ENCODE measurements at regions not wholly inside any gene's neighbourhood (a gene's known extent, or its start where the extent isn't known, plus 50 kb on each side); places are given as distances from the start of the nearest gene placed in this dataset.

DNA sequence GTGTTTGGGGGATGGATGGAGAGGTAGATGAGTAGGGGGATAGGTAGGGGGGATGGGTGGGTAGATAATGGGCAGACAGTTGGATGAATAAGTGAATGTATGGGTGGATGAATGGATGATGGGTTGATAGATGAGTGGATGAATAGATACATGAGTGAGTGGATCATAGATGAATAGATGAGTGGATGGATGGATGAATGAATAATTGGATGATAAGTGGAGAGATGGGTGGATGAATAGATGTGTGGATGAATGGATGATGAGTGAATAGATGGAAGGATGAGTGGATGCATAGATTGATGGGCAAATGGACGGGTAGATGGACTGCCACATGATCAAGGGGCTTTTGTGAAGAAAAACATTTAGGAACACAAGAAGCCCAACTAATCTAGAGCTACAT, 133.3 kb upstream of the F3 start:
- H3K36me3 ChIP-seq (ENCODE audit: control insufficient read depth, insufficient read depth, low read length) = no peaks in the 10 kb centered on the region
- H3K27me3 ChIP-seq (ENCODE audit: control insufficient read depth, insufficient read depth, low read length) = no peaks in the 10 kb centered on the region
- no TSS peak for BruUV-seq (replicated peaks)
- DNase-seq (ENCODE audit: low read depth, low spot score) (no peak), ATAC-seq (no peak)
- H3K27ac ChIP-seq (ENCODE audit: low read length) = no peak overlapping the region
- H3K9me3 ChIP-seq (ENCODE audit: control insufficient read depth, insufficient read depth, low read depth, low read length) = no peaks in the 10 kb centered on the region
- no peak for TF ChIP-seq POLR2AphosphoS5 (IDR thresholded peaks at IDR 0.05; ENCODE audit: low read depth, low read length)
- TF ChIP-seq TCF7L2 (IDR thresholded peaks at IDR 0.05; ENCODE audit: low read depth, low read length) = no peak
- no peak for TF ChIP-seq REST (IDR thresholded peaks at IDR 0.05; ENCODE audit: insufficient read depth in 1 of 2, low read depth in 2 of 2, low read length in 1 of 2)
- TF ChIP-seq, protein P1, sequence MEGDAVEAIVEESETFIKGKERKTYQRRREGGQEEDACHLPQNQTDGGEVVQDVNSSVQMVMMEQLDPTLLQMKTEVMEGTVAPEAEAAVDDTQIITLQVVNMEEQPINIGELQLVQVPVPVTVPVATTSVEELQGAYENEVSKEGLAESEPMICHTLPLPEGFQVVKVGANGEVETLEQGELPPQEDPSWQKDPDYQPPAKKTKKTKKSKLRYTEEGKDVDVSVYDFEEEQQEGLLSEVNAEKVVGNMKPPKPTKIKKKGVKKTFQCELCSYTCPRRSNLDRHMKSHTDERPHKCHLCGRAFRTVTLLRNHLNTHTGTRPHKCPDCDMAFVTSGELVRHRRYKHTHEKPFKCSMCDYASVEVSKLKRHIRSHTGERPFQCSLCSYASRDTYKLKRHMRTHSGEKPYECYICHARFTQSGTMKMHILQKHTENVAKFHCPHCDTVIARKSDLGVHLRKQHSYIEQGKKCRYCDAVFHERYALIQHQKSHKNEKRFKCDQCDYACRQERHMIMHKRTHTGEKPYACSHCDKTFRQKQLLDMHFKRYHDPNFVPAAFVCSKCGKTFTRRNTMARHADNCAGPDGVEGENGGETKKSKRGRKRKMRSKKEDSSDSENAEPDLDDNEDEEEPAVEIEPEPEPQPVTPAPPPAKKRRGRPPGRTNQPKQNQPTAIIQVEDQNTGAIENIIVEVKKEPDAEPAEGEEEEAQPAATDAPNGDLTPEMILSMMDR (IDR thresholded peaks at IDR 0.05) = no peak
- TF ChIP-seq SIN3A (IDR thresholded peaks at IDR 0.05; ENCODE audit: borderline replicate concordance, insufficient read depth, low read depth, low read length) = no peak
- no peak overlapping the region for H3K4me3 ChIP-seq (ENCODE audit: low read depth in 2 of 2, low read length in 2 of 2)
- POLR2A ChIA-PET = no interaction called here
- H3K4me1 ChIP-seq (ENCODE audit: control insufficient read depth, insufficient read depth, low read length) = no peaks in the 10 kb centered on the region
- CTCF ChIA-PET = no interaction called here
- intact Hi-C loops (cut with micrococcal nuclease; ENCODE audit: unreplicated experiment) = no loop called here
- in situ Hi-C loops (cut with HindIII; ENCODE audit: low pct_unique_long_range_greater_than_20kb, low sequenced_read_pairs) = no loop called here

- in situ Hi-C loops (cut with HindIII; ENCODE audit: low pct_unique_long_range_greater_than_20kb, low sequenced_read_pairs) (no loop called here), intact Hi-C loops (cut with micrococcal nuclease; ENCODE audit: unreplicated experiment) (loop anchor here (2.0 kb wide), 1 partner anchor 40 kb away; no protein-coding TSS in a partner anchor)
- Histone ChIP-seq H3K36me3 (ENCODE audit: control insufficient read depth, insufficient read depth, low read length) (no peaks in the 10 kb centered on the region), H3K27me3 (ENCODE audit: control insufficient read depth, insufficient read depth, low read length) (no peaks in the 10 kb centered on the region), H3K4me1 (ENCODE audit: control insufficient read depth, insufficient read depth, low read length) (no peaks in the 10 kb centered on the region), H3K9me3 (ENCODE audit: control insufficient read depth, insufficient read depth, low read depth, low read length) (no peaks in the 10 kb centered on the region), H3K27ac (ENCODE audit: low read length) (no peak overlapping the region), H3K4me3 (ENCODE audit: low read depth in 2 of 2, low read length in 2 of 2) (no peak overlapping the region)
- ChIA-PET CTCF (no interaction called here), POLR2A (no interaction called here)
- TF ChIP-seq TCF7L2 (IDR thresholded peaks at IDR 0.05; ENCODE audit: low read depth, low read length) (no peak), REST (IDR thresholded peaks at IDR 0.05; ENCODE audit: insufficient read depth in 1 of 2, low read depth in 2 of 2, low read length in 1 of 2) (no peak), SIN3A (IDR thresholded peaks at IDR 0.05; ENCODE audit: borderline replicate concordance, insufficient read depth, low read depth, low read length) (no peak), POLR2AphosphoS5 (IDR thresholded peaks at IDR 0.05; ENCODE audit: low read depth, low read length) (no peak)
- TF ChIP-seq, protein P1 (IDR thresholded peaks at IDR 0.05) = no peak
- no peak for DNase-seq (ENCODE audit: low read depth, low spot score)
- no peak for ATAC-seq
- BruUV-seq (replicated peaks) = no TSS peak
Measured at GRCh38 chr1:94672934-94673333, 131.4 kb upstream of the F3 start.
